ENCODE measurements at regions not wholly inside any gene's neighbourhood (a gene's known extent, or its start where the extent isn't known, plus 50 kb on each side); places are given as distances from the start of the nearest gene placed in this dataset.

- no peak for TF ChIP-seq RARB (CRISPR knock-in tag; IDR thresholded peaks at IDR 0.05)
- no peak for TF ChIP-seq CTCF (IDR thresholded peaks at IDR 0.05)
- no peak for TF ChIP-seq MAX (IDR thresholded peaks at IDR 0.05)
- no peak for TF ChIP-seq RCOR1 (IDR thresholded peaks at IDR 0.05; ENCODE audit: low read depth, low read length)
- no peak for TF ChIP-seq HOXA7 (CRISPR knock-in tag; IDR thresholded peaks at IDR 0.05)
- no peak for TF ChIP-seq REST (IDR thresholded peaks at IDR 0.05)
- TF ChIP-seq ELK1 (IDR thresholded peaks at IDR 0.05; ENCODE audit: low read depth, low read length), result no peak
- no peak for TF ChIP-seq SREBF2 (IDR thresholded peaks at IDR 0.05)
- TF ChIP-seq CEBPB (IDR thresholded peaks at IDR 0.05), result no peak
- TF ChIP-seq PBX3 (IDR thresholded peaks at IDR 0.05), result no peak
- no peak for TF ChIP-seq POLR2A (IDR thresholded peaks at IDR 0.05; ENCODE audit: low read length)
Measured at GRCh38 chr11:30131535-30131934, 99.3 kb upstream of the FSHB start.

All from A549 (cell line).